ENCODE measurements at regions not wholly inside any gene's neighbourhood (a gene's known extent, or its start where the extent isn't known, plus 50 kb on each side); places are given as distances from the start of the nearest gene placed in this dataset.

DNA sequence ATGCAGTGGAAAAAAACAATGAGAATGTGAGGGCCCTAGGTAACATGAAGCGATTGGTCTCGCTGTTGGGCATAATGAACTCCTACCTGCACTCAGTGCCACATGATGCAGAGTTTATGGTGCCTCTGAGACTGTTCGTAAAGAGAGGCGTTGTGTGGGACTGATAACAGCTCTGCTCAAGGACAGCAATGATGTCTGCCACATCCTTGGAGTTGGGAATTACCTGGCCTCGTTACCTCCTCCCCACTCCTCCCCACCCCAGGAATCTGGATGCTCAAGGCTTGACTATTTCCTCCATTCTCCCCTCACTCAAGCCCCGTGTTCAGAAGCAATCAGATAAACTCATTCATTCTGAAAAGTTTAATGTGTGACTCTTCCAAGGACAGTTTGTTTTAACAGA is 148.0 kb upstream of the JADE1 start:
- DNase-seq = no peak
- intact Hi-C loops (cut with micrococcal nuclease) = no loop called here

DNA sequence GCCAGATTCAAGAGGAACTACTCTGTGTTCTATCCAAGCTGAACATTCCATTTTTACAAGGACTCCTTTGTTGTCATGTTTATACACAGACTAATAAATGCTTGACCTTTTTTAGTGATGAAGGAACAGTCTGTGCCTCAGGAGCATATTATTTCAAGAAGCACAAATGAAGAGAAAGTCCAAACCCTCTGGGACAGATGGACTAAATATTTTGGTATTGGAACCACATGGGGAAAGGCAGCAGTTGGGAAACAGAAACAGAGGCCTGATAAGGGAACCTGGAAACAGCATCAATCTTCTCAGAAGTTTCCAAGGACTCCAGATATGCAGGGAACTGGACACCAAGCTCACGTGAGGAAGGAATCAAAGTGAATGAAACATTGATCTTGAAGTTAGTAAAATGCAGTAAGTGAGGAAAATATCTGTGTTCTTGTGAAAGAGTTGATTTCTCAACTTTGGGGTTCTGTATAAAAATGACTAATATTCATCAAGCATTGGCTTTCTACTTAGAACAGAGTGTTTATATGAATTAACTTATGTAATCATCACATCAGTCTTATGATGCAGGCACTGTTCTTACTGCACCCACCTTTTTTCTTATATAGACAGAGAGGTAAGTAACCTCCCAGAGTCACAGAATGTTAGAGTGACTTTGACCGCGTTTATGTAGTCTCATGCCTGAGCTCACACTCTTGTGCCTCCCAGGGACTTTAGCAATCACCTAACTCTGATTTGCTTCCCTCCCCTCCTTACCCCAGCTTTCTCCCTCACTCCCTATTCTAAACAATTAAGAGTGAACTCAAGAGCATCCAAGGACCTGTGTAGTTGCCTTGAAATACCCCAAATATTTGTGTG is 148.9 kb upstream of the JADE1 start:
- H3K4me1 Mint-ChIP-seq = peaks cover 18% of the 10 kb centered on the region
- H3K27ac Mint-ChIP-seq = no peak overlapping the region
- WGBS (ENCODE audit: insufficient coverage) = 93% methylated on average over 3 of the region's 3 CpGs
- Histone ChIP-seq H3K36me3 (replicated peaks in 1 of 2; ENCODE audit: control extremely low read depth in 1 of 2, control insufficient read depth in 1 of 2, extremely low read depth in 1 of 2, insufficient read depth in 2 of 2, low read length in 1 of 2) (no peaks in the 10 kb centered on the region), H3K9me3 (ENCODE audit: control extremely low read depth in 1 of 3, control insufficient read depth in 2 of 3, insufficient read depth in 1 of 3, low read length in 2 of 3) (no peaks in the 10 kb centered on the region), H3K27me3 (replicated peaks in 1 of 4; ENCODE audit: control extremely low read depth in 1 of 4, control insufficient read depth in 3 of 4, insufficient read depth in 4 of 4, low read length in 3 of 4) (no peaks in the 10 kb centered on the region), H3K79me2 (ENCODE audit: control insufficient read depth, insufficient read depth, low read length) (no peaks in the 10 kb centered on the region), H3K9ac (ENCODE audit: low read length) (no peak overlapping the region), H3K4me2 (replicated peaks; ENCODE audit: low read depth, low read length, poor library complexity, severe bottlenecking) (no peak overlapping the region), H2AFZ (ENCODE audit: insufficient read depth, low read depth, low read length, poor library complexity, severe bottlenecking) (no peak overlapping the region), H4K20me1 (ENCODE audit: control insufficient read depth, insufficient read depth, low read length, poor library complexity, severe bottlenecking) (no peaks in the 10 kb centered on the region), H3K4me3 (ENCODE audit: control extremely low read depth in 1 of 5, extremely low read depth in 1 of 5, insufficient read depth in 1 of 5, low read depth in 2 of 5, low read length in 4 of 5) (no peak overlapping the region), H3K27ac (ENCODE audit: low read length in 2 of 2) (no peak overlapping the region), H3K4me1 (ENCODE audit: control insufficient read depth in 2 of 2, insufficient read depth in 2 of 2, low read length in 2 of 2) (peaks cover 22 to 24% of the 10 kb centered on the region in 2 donors)
- no peaks in the 10 kb centered on the region for H3K27me3 Mint-ChIP-seq
- no peaks in the 10 kb centered on the region for H3K9me3 Mint-ChIP-seq (ENCODE audit: insufficient read depth)
- intact Hi-C loops (cut with micrococcal nuclease) = no loop called here
- H3K4me3 Mint-ChIP-seq = no peak overlapping the region
- DNase-seq = no peak
- ChIA-PET CTCF (no interaction called here), POLR2A (no interaction called here)
- ATAC-seq (ENCODE audit: low read depth) = no peak
- TF ChIP-seq, protein P1, sequence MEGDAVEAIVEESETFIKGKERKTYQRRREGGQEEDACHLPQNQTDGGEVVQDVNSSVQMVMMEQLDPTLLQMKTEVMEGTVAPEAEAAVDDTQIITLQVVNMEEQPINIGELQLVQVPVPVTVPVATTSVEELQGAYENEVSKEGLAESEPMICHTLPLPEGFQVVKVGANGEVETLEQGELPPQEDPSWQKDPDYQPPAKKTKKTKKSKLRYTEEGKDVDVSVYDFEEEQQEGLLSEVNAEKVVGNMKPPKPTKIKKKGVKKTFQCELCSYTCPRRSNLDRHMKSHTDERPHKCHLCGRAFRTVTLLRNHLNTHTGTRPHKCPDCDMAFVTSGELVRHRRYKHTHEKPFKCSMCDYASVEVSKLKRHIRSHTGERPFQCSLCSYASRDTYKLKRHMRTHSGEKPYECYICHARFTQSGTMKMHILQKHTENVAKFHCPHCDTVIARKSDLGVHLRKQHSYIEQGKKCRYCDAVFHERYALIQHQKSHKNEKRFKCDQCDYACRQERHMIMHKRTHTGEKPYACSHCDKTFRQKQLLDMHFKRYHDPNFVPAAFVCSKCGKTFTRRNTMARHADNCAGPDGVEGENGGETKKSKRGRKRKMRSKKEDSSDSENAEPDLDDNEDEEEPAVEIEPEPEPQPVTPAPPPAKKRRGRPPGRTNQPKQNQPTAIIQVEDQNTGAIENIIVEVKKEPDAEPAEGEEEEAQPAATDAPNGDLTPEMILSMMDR (IDR thresholded peaks at IDR 0.05) = no peak
- TF ChIP-seq EZH2 (IDR thresholded peaks at IDR 0.05; ENCODE audit: borderline replicate concordance, insufficient read depth, low read depth, low read length, poor library complexity, severe bottlenecking) = no peak

More for the DNA sequence above, 148.0 kb upstream of the JADE1 start:
- Histone ChIP-seq H2AFZ (ENCODE audit: insufficient read depth, low read depth, low read length, poor library complexity, severe bottlenecking) (no peak overlapping the region), H3K9me3 (ENCODE audit: control extremely low read depth in 1 of 3, control insufficient read depth in 2 of 3, insufficient read depth in 1 of 3, low read length in 2 of 3) (no peaks in the 10 kb centered on the region), H3K27ac (ENCODE audit: low read length in 2 of 2) (no peak overlapping the region), H3K4me1 (ENCODE audit: control insufficient read depth in 2 of 2, insufficient read depth in 2 of 2, low read length in 2 of 2) (peaks cover 22 to 24% of the 10 kb centered on the region in 2 donors), H3K4me2 (replicated peaks; ENCODE audit: low read depth, low read length, poor library complexity, severe bottlenecking) (no peak overlapping the region), H3K27me3 (replicated peaks in 1 of 4; ENCODE audit: control extremely low read depth in 1 of 4, control insufficient read depth in 3 of 4, insufficient read depth in 4 of 4, low read length in 3 of 4) (no peaks in the 10 kb centered on the region), H3K4me3 (ENCODE audit: control extremely low read depth in 1 of 5, extremely low read depth in 1 of 5, insufficient read depth in 1 of 5, low read depth in 2 of 5, low read length in 4 of 5) (no peak overlapping the region), H3K9ac (ENCODE audit: low read length) (no peak overlapping the region), H3K79me2 (ENCODE audit: control insufficient read depth, insufficient read depth, low read length) (no peaks in the 10 kb centered on the region), H3K36me3 (replicated peaks in 1 of 2; ENCODE audit: control extremely low read depth in 1 of 2, control insufficient read depth in 1 of 2, extremely low read depth in 1 of 2, insufficient read depth in 2 of 2, low read length in 1 of 2) (no peaks in the 10 kb centered on the region), H4K20me1 (ENCODE audit: control insufficient read depth, insufficient read depth, low read length, poor library complexity, severe bottlenecking) (no peaks in the 10 kb centered on the region)
- Mint-ChIP-seq H3K9me3 (ENCODE audit: insufficient read depth) (no peaks in the 10 kb centered on the region), H3K27me3 (no peaks in the 10 kb centered on the region), H3K27ac (no peak overlapping the region), H3K4me3 (no peak overlapping the region), H3K4me1 (peaks cover 18% of the 10 kb centered on the region)
- 93% methylated on average over 6 of the region's 6 CpGs for WGBS (ENCODE audit: insufficient coverage)
- TF ChIP-seq EZH2 (IDR thresholded peaks at IDR 0.05; ENCODE audit: borderline replicate concordance, insufficient read depth, low read depth, low read length, poor library complexity, severe bottlenecking) = no peak
- TF ChIP-seq, protein P1 (IDR thresholded peaks at IDR 0.05) = no peak
- ChIA-PET POLR2A (no interaction called here), CTCF (no interaction called here)
- no peak for ATAC-seq (ENCODE audit: low read depth)
